SU-DHL-6 (cell line): ENCODE measurements at regions not wholly inside any gene's neighbourhood (a gene's known extent, or its start where the extent isn't known, plus 50 kb on each side); places are given as distances from the start of the nearest gene placed in this dataset.
"Not testable (repeated sequence)": the region's sequence is repeated elsewhere in the genome, so short reads cannot be mapped to it uniquely, and the experiment has no call there.

Experiments
- H2AFZ ChIP-seq: fragments of 200-600 bp; sonication (generic); 2 replicates; pipeline ENCODE4 v1.6.1; 2014; ENCODE audit warnings: low read depth, mild to moderate bottlenecking, moderate library complexity, mixed read lengths, antibody characterized with exemption, low read length; ENCODE audit not compliant: severe bottlenecking
- H3F3A ChIP-seq: fragments of 200-600 bp; shearing (Covaris generic); 2 replicates; pipeline ENCODE4 v1.6.0; 2016; ENCODE audit warnings: antibody characterized with exemption, mild to moderate bottlenecking; ENCODE audit not compliant: insufficient read depth
- H3K27ac ChIP-seq: fragments of 200-600 bp; sonication (generic); 2 replicates; pipeline ENCODE4 v1.5.1; 2016; ENCODE audit warnings: low read depth, mild to moderate bottlenecking, low read length, moderate library complexity, mixed read lengths
- H3K27me3 ChIP-seq: fragments of 200-600 bp; sonication (generic), shearing (Covaris generic); 2 replicates; pipeline ENCODE4 v1.6.0; 2014; ENCODE audit warnings: mild to moderate bottlenecking, low read length
- H3K36me3 ChIP-seq: fragments of 200-600 bp; sonication (generic); 2 replicates; pipeline ENCODE4 v1.6.1; 2014; ENCODE audit warnings: mild to moderate bottlenecking, low read length, mixed read lengths
- H3K4me2 ChIP-seq: fragments of 300-600, 200-600 bp; shearing (Covaris generic), sonication (generic); 2 replicates; pipeline ENCODE4 v1.6.0; 2014; ENCODE audit warnings: low read length, low read depth, mild to moderate bottlenecking; ENCODE audit not compliant: poor library complexity, severe bottlenecking
- H3K4me3 ChIP-seq: fragments of 200-600 bp; sonication (generic); 2 replicates; pipeline ENCODE4 v1.5.1; 2014; ENCODE audit warnings: antibody characterized with exemption, low read length, mild to moderate bottlenecking, mixed read lengths; ENCODE audit not compliant: insufficient read depth, poor library complexity, severe bottlenecking
- H3K79me2 ChIP-seq: fragments of 200-600 bp; sonication (generic); 2 replicates; pipeline ENCODE4 v1.6.1; 2014; ENCODE audit warnings: mild to moderate bottlenecking, low read length, moderate library complexity; ENCODE audit not compliant: insufficient read depth
- H3K9ac ChIP-seq: fragments of 200-600 bp; sonication (generic); 2 replicates; pipeline ENCODE4 v1.7.0; 2014; ENCODE audit warnings: mild to moderate bottlenecking, low read length
- H3K9me2 ChIP-seq: fragments of 200-600 bp; sonication (generic); replicated peaks from 2 replicates; pipeline ENCODE4 v1.6.1; 2014; ENCODE audit warnings: low read length; ENCODE audit not compliant: insufficient read depth
- H3K9me3 ChIP-seq: fragments of 200-600 bp; sonication (generic); 2 replicates; pipeline ENCODE4 v1.6.1; 2014; ENCODE audit warnings: low read length, mixed read lengths; ENCODE audit not compliant: insufficient read depth
- H4K20me1 ChIP-seq: fragments of 200-600 bp; sonication (generic); 2 replicates; pipeline ENCODE4 v1.6.1; 2014; ENCODE audit warnings: low read depth, mild to moderate bottlenecking, antibody characterized with exemption, low read length, moderate library complexity, mixed read lengths
- EZH2phosphoT487 ChIP-seq: fragments of 200-600 bp; sonication (generic), shearing (Covaris generic); conservative IDR thresholded peaks from 2 replicates; pipeline ENCODE4 v1.6.1; 2018; ENCODE audit warnings: mild to moderate bottlenecking, antibody characterized with exemption, low read length, moderate library complexity, mixed read lengths
- TF ChIP-seq, protein P1 (sequence below): fragments of 200-600 bp; sonication (generic); IDR thresholded peaks from one replicate; pipeline ENCODE4 v1.5.1; 2017; ENCODE audit warnings: antibody characterized with exemption, mild to moderate bottlenecking, low read length, moderate library complexity; ENCODE audit not compliant: insufficient read depth, poor library complexity, severe bottlenecking

DNA sequence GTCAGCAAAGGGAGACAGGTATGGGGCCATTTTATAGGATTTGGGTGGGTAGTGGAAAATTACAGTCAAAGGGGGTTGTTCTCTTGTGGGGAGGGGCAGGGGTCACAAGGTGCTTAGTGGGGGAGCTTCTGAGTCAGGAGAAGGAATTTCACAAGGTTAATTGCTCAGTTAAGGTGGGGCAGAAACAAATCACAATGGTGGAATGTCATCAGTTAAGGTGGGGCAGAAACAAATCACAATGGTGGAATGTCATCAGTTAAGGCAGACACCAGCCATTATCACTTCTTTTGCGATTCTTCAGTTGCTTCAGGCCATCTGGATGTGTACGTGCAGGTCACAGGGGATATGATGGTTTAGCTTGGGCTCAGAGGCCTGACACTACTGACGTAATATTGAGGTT lies 1077.6 kb downstream of the DNAJB9 start:
- H3K79me2 ChIP-seq, H3K9me3 ChIP-seq, H4K20me1 ChIP-seq, H3K9ac ChIP-seq, H3K27me3 ChIP-seq, H3K27ac ChIP-seq, H3K36me3 ChIP-seq, H3K4me3 ChIP-seq, H2AFZ ChIP-seq, H3K4me2 ChIP-seq, H3K9me2 ChIP-seq, H3F3A ChIP-seq: not testable (repeated sequence)

DNA sequence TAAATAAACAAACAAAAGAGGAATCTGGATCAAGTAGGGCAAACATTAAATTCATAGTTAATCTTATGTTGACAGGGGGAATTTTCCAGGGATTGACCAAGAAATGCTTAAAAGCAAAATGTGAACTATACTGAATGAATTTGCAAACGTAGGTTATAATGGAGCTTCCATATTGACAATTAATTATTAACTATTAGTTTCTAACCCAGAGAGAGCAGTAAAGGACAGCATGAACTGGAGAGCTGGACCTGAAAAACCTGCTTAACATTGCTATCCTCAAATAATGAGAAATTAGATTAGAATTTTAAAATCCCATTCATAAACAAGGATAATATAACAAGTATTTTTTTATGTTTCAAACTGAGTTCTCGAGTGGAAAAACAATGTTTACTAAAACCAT lies 1089.6 kb downstream of the DNAJB9 start:
- no peaks in the 10 kb centered on the region for H3K9me3 ChIP-seq
- H4K20me1 ChIP-seq: no peaks in the 10 kb centered on the region
- no peaks in the 10 kb centered on the region for H3K27me3 ChIP-seq
- TF ChIP-seq, protein P1, sequence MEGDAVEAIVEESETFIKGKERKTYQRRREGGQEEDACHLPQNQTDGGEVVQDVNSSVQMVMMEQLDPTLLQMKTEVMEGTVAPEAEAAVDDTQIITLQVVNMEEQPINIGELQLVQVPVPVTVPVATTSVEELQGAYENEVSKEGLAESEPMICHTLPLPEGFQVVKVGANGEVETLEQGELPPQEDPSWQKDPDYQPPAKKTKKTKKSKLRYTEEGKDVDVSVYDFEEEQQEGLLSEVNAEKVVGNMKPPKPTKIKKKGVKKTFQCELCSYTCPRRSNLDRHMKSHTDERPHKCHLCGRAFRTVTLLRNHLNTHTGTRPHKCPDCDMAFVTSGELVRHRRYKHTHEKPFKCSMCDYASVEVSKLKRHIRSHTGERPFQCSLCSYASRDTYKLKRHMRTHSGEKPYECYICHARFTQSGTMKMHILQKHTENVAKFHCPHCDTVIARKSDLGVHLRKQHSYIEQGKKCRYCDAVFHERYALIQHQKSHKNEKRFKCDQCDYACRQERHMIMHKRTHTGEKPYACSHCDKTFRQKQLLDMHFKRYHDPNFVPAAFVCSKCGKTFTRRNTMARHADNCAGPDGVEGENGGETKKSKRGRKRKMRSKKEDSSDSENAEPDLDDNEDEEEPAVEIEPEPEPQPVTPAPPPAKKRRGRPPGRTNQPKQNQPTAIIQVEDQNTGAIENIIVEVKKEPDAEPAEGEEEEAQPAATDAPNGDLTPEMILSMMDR: no peak
- TF ChIP-seq EZH2phosphoT487: no peak
- H3K36me3 ChIP-seq: no peaks in the 10 kb centered on the region
- no peaks in the 10 kb centered on the region for H3K79me2 ChIP-seq
- H3K9ac ChIP-seq: no peak overlapping the region
- no peak overlapping the region for H3K4me2 ChIP-seq
- H3K27ac ChIP-seq: no peak overlapping the region
- no peaks in the 10 kb centered on the region for H3K9me2 ChIP-seq
- no peaks in the 10 kb centered on the region for H3F3A ChIP-seq
- no peak overlapping the region for H3K4me3 ChIP-seq
- H2AFZ ChIP-seq: no peak overlapping the region

DNA sequence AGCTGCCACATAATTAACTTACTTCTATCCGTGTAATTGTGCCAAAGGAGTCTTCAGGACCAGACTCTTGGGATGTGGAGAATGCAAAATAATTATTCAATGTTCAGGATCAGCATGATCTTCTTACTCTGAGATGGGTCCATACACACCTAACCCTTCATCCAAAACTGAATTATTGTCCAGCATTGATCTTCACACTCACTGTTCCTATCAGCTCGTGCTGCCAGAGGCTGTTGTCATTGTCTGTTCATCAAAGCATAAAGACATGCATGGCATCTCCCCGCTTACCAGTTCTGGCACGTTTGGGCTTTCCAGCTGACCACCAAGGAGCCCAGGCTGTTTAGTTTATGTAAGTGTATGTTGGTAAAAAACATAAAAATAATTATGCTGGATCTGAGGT lies 1090.7 kb downstream of the DNAJB9 start:
- Histone ChIP-seq H3K4me3 (no peak overlapping the region), H3K9me3 (no peaks in the 10 kb centered on the region), H3K27me3 (no peaks in the 10 kb centered on the region), H3F3A (no peaks in the 10 kb centered on the region), H3K36me3 (no peaks in the 10 kb centered on the region), H4K20me1 (no peaks in the 10 kb centered on the region), H3K27ac (no peak overlapping the region), H2AFZ (no peak overlapping the region), H3K9ac (no peak overlapping the region), H3K79me2 (no peaks in the 10 kb centered on the region), H3K9me2 (no peaks in the 10 kb centered on the region), H3K4me2 (no peak overlapping the region)
- TF ChIP-seq, protein P1: no peak
- no peak for TF ChIP-seq EZH2phosphoT487

GRCh38 chr7:109663806-109664205 lies 1094.1 kb downstream of the DNAJB9 start:
- H3K27me3 ChIP-seq: no peaks in the 10 kb centered on the region
- TF ChIP-seq, protein P1: no peak
- TF ChIP-seq EZH2phosphoT487: no peak

GRCh38 chr7:109687269-109687668 lies 1117.6 kb downstream of the DNAJB9 start:
- not testable (repeated sequence) for H3F3A ChIP-seq, H3K4me2 ChIP-seq, H4K20me1 ChIP-seq, H3K9me3 ChIP-seq, H3K9me2 ChIP-seq, H3K9ac ChIP-seq, H3K27ac ChIP-seq, H3K79me2 ChIP-seq, H3K27me3 ChIP-seq, H2AFZ ChIP-seq, H3K36me3 ChIP-seq, H3K4me3 ChIP-seq

More at GRCh38 chr7:109663806-109664205, 1094.1 kb downstream of the DNAJB9 start:
- H3K9me2 ChIP-seq: no peaks in the 10 kb centered on the region
- no peak overlapping the region for H3K4me3 ChIP-seq
- no peaks in the 10 kb centered on the region for H3K79me2 ChIP-seq
- H4K20me1 ChIP-seq: no peaks in the 10 kb centered on the region
- no peak overlapping the region for H2AFZ ChIP-seq
- H3K27ac ChIP-seq: no peak overlapping the region
- H3K4me2 ChIP-seq: no peak overlapping the region
- H3K9ac ChIP-seq: no peak overlapping the region
- no peaks in the 10 kb centered on the region for H3K36me3 ChIP-seq
- H3K9me3 ChIP-seq: no peaks in the 10 kb centered on the region
- no peaks in the 10 kb centered on the region for H3F3A ChIP-seq

GRCh38 chr7:109692613-109693012 lies 1122.9 kb downstream of the DNAJB9 start:
- not testable (repeated sequence) for H3K27ac ChIP-seq, H3K27me3 ChIP-seq, H3K36me3 ChIP-seq, H3K79me2 ChIP-seq, H3K4me3 ChIP-seq, H3K4me2 ChIP-seq, H4K20me1 ChIP-seq, H3K9ac ChIP-seq, H3K9me2 ChIP-seq, H3F3A ChIP-seq, H3K9me3 ChIP-seq, H2AFZ ChIP-seq
